ENCODE measurements at regions not wholly inside any gene's neighbourhood (a gene's known extent, or its start where the extent isn't known, plus 50 kb on each side); places are given as distances from the start of the nearest gene placed in this dataset.
"Not testable (repeated sequence)": the region's sequence is repeated elsewhere in the genome, so short reads cannot be mapped to it uniquely, and the experiment has no call there.

- no peak for DNase-seq
Observed at GRCh38 chr12:38484821-38485449, 168.4 kb downstream of the ALG10B start.

GRCh38 chr12:38488866-38489265 lies 172.3 kb downstream of the ALG10B start:
- no peak for DNase-seq

GRCh38 chr12:38490073-38490472 lies 173.5 kb downstream of the ALG10B start:
- no peak for DNase-seq

GRCh38 chr12:38490941-38491340 lies 174.4 kb downstream of the ALG10B start:
- no peak for DNase-seq

GRCh38 chr12:38501481-38501880 lies 184.9 kb downstream of the ALG10B start:
- DNase-seq = no peak

- DNase-seq = no peak
Observed at GRCh38 chr12:38501991-38502390, 185.4 kb downstream of the ALG10B start.

- DNase-seq = no peak
Observed at GRCh38 chr12:38502415-38502814, 185.8 kb downstream of the ALG10B start.

GRCh38 chr12:38507839-38508238 lies 191.3 kb downstream of the ALG10B start:
- no peak for DNase-seq

- DNase-seq = no peak
Observed at GRCh38 chr12:38508246-38508645, 191.7 kb downstream of the ALG10B start.

- no peak for DNase-seq
Observed at GRCh38 chr12:38515912-38516311, 199.3 kb downstream of the ALG10B start.

GRCh38 chr12:38516418-38516817 lies 199.8 kb downstream of the ALG10B start:
- no peak for DNase-seq

- no peak for DNase-seq
Observed at GRCh38 chr12:38523920-38524319, 207.3 kb downstream of the ALG10B start.

- no peak for DNase-seq
Observed at GRCh38 chr12:38527631-38528030, 211.1 kb downstream of the ALG10B start.

GRCh38 chr12:38528527-38528926 lies 212.0 kb downstream of the ALG10B start:
- no peak for DNase-seq

GRCh38 chr12:38529281-38529680 lies 212.7 kb downstream of the ALG10B start:
- not testable (repeated sequence) for DNase-seq

- DNase-seq = no peak
Observed at GRCh38 chr12:38538319-38538718, 221.7 kb downstream of the ALG10B start.

GRCh38 chr12:38540156-38540555 lies 223.6 kb downstream of the ALG10B start:
- DNase-seq = no peak

GRCh38 chr12:38541849-38542248 lies 225.3 kb downstream of the ALG10B start:
- DNase-seq = no peak

- DNase-seq = no peak
Observed at GRCh38 chr12:38543151-38543550, 226.6 kb downstream of the ALG10B start.

GRCh38 chr12:38544330-38545066 lies 227.9 kb downstream of the ALG10B start:
- DNase-seq = no peak

- no peak for DNase-seq
Observed at GRCh38 chr12:38547586-38547985, 231.0 kb downstream of the ALG10B start.

GRCh38 chr12:38555620-38556591 lies 239.3 kb downstream of the ALG10B start:
- no peak for DNase-seq

- no peak for DNase-seq
Observed at GRCh38 chr12:38556647-38557046, 240.1 kb downstream of the ALG10B start.

- DNase-seq = no peak
Observed at GRCh38 chr12:38585086-38585485, 268.5 kb downstream of the ALG10B start.

All from SIG-M5 (cell line).